Right forelimb (tissue), 1 donor: ENCODE measurements at regions not wholly inside any gene's neighbourhood (a gene's known extent, or its start where the extent isn't known, plus 50 kb on each side); places are given as distances from the start of the nearest gene placed in this dataset.

Experiments
- DNase-seq: peaks from one replicate; pipeline ENCODE4 v3.0.0-alpha.2; 2018

- DNase-seq: no peak
Measured at GRCh38 chr10:83166344-83166743, 973.0 kb upstream of the GHITM start.

DNA sequence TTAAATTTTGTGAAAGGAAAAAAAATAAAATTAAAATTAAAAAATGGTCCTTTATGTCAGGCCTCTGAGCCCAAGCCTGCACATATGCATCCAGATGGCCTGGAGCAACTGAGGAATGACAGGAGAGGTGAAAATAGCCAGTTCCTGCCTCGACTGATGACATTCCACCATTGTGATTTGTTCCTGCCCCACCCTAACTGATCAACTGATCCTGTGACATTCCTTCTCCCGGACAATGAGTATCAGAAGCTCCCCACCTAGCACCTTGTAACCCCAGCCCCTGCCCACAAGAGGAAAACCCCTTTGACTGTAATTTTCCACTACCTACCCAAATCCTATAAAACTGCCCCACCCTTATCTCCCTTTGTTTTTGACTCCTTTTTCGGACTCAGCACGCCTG, 972.2 kb upstream of the GHITM start:
- DNase-seq: no peak

- DNase-seq: no peak
Measured at GRCh38 chr10:83176901-83177300, 962.4 kb upstream of the GHITM start.

GRCh38 chr10:83178526-83178925, 960.8 kb upstream of the GHITM start:
- DNase-seq: no peak

DNA sequence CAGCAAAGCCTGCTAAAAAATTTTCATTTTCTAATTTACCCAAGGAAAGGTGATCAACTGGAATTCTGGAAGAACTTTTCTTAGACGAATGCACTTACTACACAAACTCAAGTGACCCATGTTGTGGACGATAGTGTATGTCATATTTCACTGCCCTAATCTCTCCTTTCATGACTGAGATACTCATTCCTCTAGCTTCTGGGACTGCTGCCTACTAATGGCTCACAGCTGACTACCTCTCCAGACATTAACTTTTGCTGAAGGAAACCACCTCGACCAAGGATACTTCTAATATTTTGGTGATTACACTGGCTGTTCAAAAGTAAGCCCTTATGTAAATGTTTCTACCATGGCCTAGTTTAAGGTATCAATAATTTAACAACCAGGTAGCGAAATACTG, 959.9 kb upstream of the GHITM start:
- DNase-seq: no peak

- DNase-seq: no peak
Measured at GRCh38 chr10:83182076-83182475, 957.2 kb upstream of the GHITM start.

GRCh38 chr10:83184641-83185040, 954.7 kb upstream of the GHITM start:
- DNase-seq: no peak

- DNase-seq: no peak
Measured at GRCh38 chr10:83190614-83191013, 948.7 kb upstream of the GHITM start.

DNA sequence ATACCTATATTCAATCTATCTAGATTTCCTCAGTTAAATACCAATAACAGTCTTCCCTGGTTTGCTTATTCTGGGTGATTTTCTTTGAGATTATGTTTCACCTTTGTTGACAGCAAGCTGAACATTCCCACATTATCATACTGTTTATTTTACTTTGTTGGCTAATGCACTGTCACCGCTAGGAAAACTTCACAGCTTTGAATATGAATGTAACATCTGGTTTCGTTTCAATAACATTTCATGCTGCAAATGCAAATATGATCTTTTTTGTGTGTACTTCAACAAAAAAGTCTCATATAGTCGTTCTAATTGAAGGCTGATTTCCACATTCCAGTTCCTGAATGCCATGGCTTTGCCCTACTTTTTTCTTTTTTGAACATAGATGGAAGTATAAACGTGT, 946.3 kb upstream of the GHITM start:
- DNase-seq: no peak

DNA sequence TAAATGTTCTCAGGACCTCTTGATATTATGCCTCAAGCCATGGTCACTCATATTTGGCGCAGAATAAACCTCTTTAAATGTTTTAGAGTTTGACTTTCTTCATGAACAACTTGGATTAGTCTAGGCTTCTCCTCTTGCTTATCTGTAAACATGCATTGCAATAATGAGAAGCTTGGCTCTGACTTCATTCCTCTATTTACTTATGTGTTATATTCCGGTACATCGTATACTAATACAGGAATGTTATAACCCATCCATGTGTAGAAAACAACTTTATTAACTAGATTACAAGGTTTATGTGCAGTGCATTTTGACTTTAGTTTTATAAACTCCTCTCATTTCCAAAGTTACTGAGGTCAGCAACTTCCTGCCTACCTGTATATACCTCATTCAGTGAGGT, 944.3 kb upstream of the GHITM start:
- DNase-seq: no peak

DNA sequence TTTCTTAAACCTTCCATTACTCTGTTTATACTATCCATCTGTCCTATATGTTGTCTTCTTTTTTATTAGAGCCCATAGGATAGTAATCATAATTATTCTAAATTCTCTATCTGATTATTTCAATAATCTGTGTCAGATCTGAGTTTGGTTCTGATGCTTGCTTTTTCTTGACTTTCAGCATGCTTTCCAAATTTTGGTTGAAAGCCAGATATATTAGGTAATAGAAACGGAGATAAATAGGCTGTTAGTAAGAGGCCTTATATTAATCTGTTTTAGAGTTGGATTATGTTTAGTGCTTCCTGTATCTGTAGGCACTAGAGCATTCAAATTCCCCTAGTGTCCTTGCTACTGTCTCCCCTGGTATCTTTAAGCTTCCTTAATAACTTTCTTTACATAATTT, 939.9 kb upstream of the GHITM start:
- no peak for DNase-seq

- no peak for DNase-seq
Measured at GRCh38 chr10:83205861-83206260, 933.4 kb upstream of the GHITM start.

- no peak for DNase-seq
Measured at GRCh38 chr10:83212632-83213334, 926.5 kb upstream of the GHITM start.

DNA sequence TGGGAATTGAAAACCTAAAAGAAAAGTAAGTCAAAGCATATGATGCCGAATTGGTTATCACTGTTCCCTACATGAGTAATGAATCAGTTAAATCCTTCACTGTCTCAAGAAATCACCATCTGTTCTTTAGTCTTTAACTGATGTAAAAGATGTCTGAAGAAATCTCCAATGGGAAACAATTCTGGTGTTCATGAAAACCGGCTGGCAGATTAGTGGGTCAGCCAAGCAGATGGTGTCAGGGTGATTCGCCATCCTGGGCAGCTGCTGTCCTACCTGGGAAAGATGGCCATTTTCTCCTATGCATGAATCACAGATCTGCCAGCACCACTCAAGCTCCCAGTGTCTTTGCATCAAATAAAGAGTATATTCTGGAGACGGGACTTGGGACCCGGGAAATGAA, 925.2 kb upstream of the GHITM start:
- no peak for DNase-seq

DNA sequence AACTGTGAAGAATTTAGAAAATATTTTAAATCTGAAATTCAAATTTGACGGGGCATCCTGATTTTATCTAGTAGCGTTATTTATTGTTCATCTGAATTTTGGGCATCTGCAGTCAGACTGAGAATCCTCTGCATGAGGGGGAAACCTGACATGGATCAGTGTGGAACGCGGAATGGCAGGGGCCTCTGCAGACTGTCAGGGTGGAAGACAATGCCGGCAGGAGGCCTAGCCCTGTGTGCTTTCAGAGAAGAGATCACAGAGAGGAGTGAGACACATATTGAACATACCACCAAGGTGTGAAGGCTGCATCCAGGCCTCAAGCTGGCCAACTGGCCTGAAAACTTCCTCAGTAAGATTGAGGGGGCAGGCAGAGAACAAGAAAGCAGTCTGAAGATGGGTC, 921.1 kb upstream of the GHITM start:
- no peak for DNase-seq

- no peak for DNase-seq
Measured at GRCh38 chr10:83222300-83222699, 917.0 kb upstream of the GHITM start.

DNA sequence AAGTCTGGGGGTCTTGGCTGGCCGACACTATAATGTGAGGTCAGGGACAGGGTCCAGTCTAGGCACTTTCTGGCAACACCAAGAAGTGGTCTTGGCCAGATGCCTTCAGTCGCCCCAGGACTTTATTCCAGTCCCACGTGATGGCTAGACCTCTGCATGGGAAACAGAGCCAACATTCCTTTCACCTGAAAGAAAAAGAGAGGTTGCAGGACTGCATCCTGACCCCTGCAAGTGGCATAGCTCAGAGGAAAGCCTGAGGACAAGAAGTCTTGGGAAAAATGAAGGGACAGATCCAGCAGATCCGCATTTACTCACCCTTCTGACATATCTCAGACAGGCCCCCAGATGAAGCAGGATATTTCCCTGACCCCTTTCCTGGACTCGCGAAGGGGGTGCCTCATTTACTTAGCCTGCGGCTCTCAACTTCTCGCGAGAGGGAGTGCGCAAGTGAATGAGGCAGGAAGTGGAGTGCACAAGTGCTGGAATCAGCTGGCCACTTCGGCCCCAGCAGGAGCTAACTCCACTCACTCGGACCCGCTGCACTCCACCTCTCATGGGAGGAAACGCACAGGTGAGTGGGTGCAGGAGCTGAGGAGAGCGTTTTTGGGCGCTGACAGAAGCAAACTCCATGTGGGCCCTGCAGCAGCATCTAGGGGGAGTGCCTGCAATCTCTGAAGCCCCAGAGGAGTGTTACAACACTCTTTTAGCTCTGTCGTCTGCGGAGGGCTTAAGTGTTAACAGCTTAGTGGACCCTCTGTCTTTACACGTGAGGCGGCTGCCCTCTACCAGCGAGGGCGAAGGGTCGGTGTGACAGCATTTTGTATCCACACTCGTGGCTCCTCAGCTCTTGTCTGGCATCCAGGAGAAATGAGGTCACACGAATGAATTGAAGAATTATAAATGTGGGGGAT, 916.2 kb upstream of the GHITM start:
- no peak for DNase-seq

DNA sequence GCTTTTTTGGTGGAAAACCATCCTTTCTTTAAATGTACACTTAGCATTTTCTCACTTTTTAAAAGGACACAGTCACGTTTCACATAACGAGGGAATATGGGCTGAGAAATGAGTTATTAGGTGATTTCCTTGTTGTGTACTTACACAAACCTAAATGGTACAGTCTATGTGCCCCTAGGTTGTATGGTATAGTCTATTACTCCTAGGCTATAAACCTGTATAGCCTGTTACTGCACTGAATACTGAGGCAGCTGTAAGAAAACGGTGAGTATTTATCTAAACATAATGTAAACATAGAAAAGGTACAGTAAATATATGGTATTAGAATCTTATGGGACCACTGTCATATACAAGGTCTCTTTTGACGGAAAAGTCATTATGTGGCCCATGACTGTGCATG, 913.5 kb upstream of the GHITM start:
- DNase-seq: no peak

- DNase-seq: no peak
Measured at GRCh38 chr10:83229991-83230390, 909.3 kb upstream of the GHITM start.

GRCh38 chr10:83233691-83234090, 905.6 kb upstream of the GHITM start:
- DNase-seq: no peak

- DNase-seq: no peak
Measured at GRCh38 chr10:83248106-83248631, 891.1 kb upstream of the GHITM start.

GRCh38 chr10:83250396-83250795, 888.9 kb upstream of the GHITM start:
- DNase-seq: no peak

DNA sequence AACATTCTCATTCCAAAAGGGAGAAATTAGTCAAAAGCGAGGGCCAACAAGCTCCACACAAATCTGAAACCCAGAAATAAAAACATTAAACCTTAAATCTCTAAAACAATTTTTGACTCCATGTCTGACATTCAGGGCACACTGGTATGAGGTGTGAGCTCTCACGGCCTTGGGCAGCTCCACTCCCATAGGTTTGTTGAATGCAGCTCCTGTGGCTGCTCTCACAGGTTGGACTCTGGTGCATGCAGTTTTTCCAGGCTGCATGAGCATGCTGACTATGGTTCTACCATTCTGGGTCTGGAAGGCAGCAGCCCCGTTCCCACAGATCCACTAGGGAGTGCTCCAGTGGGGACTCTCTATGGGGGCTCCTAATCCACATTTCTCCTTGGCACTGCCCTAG, 887.1 kb upstream of the GHITM start:
- no peak for DNase-seq

DNA sequence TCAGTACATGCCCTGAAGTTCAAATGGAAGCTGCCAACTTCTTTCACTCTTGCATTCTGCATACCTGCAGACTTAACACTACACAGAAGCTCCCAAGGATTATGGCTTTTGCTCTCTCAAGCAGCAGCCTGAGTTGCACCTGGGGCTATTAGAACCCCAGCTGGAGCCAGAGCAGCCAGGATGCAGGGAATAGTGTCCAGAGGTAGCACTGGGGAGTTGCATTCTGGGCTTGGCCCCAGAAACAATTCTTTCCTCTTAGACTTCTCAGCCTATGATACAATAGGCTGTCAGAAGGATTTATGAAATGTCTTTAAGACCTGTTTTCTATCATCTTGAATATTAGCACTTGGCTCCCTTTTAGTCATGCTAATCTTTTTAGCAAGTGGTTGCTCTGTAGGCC, 886.7 kb upstream of the GHITM start:
- DNase-seq: no peak
